Stromal cell of bone marrow (primary cell): ENCODE measurements at regions not wholly inside any gene's neighbourhood (a gene's known extent, or its start where the extent isn't known, plus 50 kb on each side); places are given as distances from the start of the nearest gene placed in this dataset.
"Not testable (repeated sequence)": the region's sequence is repeated elsewhere in the genome, so short reads cannot be mapped to it uniquely, and the experiment has no call there.

ENCODE experiments used
- DNase-seq: peaks from one replicate; pipeline ENCODE4 v3.0.0-alpha.2; 2012; ENCODE audit warnings: low read depth

DNA sequence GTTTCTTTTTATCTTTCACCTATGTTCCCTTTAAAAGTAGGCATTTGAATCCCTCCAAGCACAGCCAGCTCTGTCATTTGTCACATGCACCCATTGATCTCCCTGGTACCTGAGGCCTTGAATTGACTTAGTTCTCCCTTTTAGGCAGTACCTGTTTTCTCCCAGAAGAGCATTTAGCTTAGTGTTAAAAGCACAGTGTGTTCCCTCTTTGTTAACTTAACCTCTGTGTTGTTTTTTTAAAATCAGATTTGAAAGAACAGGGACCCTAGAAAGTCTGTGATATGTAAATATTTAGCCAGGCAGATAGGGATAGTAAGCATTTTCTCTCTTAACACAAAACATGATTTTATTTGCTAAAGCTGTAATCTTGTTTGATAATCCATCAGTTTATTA is 113.8 kb upstream of the SPATA31D4 start:
- DNase-seq = no peak

DNA sequence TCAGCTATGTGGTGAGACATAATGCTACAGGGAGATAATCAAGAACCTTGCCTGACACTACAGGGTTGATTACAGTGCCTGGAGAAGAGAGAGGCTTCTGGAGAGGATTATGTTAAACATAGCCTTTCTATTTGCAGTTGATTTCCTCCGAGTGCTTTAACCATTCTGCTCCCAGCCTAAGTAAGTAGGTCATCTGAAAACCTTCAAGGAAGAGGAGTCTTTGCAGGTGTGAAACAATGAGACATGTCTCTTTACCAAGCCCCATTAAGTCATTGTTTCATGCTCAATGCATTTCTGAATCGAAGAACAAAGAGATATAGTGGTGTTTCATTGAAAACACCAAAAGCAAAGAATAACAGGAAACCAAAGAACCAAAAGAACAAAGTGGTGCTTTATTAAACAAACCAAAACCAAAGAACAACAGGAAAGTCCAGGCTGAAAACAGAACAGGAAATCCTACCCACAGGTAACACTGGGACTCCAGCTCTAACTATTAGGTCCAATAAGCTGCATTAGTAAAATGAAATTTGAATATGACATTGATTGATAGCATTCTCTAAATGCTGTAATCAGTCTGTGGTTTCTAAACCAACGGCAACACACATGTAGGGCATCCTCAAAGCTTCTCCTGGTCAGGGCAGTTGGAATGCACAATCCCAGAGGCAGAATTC is 113.3 kb upstream of the SPATA31D4 start:
- no peak for DNase-seq

DNA sequence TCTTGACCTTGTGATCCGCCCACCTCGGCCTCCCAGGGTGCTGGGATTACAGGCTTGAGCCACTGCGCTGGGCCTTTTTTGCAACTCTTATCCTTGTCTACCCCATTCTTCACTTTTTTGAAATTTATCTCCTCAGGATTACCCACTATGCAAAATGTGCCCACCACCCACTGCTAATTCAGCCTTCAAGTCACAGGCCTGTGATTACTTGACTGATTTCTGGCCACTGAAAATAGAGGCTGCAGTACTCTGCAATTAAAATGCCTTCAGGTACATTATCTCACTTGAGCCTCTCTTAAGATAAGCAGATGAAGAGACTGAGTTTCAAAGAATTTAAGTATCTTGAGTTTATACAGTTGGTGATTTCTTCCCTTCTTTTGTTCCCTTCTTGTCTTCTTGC is 112.4 kb upstream of the SPATA31D4 start:
- DNase-seq = no peak

DNA sequence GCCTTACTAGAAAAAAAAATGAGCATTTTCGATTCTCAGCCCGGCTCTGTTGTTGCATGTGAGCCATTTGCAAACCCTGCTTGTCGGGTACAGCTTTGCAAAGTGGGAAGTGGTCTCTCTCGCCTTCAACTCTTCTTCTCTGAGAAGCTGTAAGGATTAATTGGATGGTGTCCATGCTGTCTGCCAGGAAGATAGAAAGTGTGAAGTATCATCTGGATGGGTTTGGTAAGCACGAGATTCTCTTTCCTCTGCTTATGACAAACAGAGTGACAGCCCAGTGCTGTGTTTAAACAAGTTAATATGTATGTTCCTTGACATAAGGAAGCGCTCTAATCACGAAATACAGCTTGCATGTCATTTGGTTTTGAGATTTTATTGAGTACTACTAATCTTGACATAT is 109.1 kb upstream of the SPATA31D4 start:
- no peak for DNase-seq

DNA sequence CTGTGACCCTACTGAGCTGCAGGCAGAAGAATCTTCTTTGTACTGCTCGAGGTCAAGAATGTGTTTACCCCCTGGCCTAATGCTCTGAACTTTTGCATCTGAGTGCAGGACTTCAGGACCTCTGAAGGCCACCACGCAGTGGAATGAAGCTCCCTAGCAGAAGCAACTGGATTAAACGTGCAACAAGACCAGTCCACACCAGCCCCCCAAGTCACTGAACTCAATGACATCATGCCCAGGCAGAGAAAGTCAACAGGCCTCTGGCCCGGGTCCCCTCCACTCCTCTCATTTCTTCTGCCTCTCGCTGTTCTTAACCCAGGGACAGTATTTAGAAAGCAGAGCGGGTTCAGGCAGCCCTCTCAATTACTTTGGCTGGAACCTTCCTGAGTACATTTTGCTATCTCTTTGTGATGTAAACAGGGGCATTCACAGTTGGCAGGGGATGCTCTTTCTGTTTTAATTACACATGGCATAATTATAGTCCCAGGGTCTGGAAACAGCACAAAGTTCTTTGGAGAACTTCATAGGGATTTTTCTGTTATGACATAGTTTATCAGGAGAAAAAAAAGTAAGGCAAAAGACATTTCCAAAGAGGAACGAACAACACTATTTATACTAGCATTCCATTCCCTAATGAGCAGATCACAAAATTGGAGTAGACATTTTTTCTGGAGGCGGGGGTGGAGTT is 108.2 kb upstream of the SPATA31D4 start:
- DNase-seq = no peak

DNA sequence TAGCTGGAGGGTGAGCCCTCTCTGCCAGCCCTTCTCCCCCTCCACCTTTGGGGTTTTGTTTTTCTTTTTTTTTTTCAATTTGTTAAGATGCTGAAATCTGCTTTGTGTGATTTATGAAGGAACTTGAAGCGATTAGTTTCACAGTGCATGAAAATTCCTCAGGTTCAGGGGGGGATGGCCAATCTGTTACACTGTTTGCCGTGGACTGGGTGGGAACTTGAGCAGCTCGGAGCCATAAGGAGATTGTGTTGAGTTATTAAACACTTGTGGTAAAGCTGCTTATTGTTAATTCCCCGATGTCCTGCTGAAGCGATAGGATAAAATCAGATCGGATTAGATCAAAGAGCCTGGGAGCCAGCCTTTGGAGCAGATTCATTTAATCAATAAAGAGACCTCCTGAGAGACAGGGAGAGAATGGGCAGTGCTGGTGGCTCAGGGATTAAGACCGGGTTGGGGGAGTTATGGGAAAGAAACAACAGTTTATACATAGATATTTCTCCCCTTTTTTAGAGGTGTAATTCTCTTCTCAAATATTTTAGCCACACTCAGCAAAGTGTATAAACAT is 105.8 kb upstream of the SPATA31D4 start:
- no peak for DNase-seq

DNA sequence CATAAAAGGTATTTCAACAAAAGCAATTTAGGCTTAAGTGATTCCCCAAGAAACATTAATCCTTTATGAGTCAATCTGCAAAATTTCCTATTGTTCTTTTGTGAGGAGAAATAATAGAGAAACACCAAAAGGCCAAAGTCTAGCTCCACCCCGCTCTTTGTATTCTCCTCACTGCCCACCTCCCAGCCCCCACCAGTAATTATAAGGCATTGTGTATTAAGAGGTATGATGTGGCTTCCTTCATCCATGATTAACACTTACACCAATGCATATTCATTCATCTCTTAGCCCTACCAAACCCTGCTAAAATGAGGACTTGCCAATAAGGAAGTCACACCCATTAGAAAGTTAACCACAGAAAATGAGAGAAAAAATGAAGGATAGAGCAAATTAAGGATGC is 105.3 kb upstream of the SPATA31D4 start:
- no peak for DNase-seq

DNA sequence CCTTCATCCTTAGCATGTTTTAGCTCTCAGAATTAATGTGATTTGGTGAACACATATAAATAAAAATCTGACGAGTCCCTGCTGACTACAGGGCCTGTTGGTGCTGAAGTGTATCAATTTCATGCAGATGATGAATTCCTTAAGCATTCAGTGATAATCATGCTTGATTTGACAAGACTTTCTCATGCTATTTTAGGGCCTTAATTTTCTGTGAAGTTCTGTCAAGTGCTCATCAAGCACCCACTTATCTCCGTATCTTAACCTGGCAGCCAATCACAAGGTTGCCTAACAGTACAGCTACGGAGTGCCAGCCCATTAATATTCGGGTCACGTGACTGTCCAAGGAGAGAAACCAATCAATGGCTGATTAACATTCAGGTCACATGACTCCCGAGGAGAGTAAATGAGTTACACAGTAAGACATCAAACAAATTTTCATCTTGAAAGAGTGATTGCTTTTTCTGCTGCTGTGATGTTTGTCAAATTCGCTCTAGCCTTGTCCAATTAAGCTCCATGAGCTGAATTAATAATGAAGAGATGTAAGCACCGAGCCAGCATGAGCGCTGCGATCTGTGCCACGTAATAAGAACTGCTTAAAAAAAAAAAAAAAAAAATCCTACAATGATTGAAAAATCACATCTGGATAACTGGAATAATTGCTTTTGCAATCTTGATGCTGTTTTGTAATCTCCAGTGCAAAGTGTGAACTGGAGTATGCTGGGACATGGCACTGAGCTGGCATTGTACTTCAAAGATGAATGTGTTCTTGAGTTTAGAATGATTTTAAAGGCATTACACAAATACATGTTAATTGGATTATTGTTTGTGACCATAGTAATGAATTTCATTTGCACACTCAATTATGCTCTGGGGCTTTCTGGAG is 104.3 kb upstream of the SPATA31D4 start:
- no peak for DNase-seq

DNA sequence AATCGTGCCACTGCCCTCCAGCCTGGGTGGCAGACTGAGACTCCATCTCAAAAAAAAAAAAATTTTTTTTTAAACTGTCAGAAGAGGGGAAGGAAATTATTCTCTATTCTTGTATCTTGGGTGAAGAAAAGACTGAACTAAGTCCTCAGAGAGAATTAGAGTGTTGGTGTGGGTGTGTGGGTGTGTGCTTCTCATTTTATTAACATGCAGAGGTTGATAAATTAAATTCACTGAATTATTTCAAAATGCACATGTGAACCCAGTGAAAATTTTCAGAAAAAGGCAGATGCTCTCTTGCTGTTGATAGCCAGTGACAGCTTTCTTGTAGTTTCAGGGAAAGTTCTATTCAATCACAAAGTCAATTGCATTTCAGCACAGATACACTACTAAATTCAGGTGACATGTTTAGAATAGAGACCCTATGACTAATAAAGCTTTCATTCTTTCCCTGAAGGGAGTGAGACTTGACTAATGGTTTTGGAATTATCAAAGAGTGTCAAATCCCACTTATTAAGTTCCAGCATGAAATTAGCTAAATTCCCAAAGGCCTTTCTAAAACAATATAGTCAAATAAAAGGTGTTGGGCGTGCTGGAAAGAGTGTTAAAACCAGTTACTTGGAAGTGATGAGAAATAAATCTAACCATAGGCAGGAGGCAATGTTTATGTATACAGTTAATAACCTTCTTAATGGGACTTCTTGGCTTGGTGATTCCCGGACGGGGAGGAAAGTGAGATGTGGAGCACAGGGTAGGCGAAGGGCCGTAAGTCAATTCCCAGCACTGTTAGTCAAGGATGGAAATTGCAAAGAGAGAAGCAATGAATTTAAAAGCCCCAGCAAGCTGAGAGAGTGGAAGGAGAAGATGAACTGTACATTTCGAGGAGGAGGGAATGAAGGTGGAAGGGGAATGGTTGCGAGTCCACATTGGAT is 103.2 kb upstream of the SPATA31D4 start:
- no peak for DNase-seq

DNA sequence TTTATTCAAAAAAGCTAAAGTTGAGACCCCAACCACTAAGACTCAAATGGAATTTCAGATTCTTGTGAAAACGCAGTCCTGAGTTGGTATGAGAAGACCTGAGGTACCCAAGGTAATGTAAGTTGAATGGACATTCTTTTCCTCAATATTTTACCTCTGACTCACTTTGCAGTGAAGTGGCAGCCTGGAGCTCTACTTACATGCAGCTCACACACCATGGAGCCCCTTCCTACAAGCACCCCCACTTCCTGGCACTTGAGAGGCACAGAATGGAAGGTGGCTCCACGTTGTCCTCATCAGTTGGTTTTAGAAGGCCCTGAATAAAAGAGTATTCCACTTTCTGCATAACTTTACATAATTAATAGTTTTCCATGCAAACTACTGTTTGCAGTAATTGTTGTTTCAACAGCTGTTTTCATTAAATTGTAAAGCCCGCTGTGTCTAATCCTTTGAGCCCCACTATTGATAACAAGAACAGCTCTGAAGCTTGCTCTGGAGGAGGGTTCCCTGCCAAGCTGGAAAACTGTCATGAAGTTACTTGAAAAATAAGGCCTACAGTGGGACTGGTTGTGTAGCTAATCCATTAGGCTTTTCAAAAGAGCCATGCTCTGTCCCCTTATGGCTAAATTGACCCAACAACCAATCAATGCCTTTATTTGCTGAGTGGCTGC is 102.2 kb upstream of the SPATA31D4 start:
- no peak for DNase-seq

DNA sequence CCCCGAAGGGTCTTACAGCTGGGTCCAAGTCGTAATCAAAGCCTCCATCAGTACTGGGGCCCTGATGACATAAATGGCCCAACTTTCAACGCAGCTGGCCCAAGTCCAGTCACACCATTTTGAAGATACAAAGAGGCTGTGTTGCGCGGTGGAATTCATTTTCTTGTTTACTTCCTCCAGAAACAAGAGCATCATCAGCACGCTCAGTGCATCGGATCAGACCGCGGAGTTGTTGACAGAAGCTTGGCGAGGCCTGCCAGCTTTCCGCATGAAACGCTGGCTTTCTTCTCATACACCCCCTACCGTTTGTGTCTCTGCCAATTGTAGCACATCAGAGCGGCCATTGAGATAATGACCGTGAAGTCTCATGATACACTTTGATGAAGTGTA is 101.7 kb upstream of the SPATA31D4 start:
- no peak for DNase-seq

DNA sequence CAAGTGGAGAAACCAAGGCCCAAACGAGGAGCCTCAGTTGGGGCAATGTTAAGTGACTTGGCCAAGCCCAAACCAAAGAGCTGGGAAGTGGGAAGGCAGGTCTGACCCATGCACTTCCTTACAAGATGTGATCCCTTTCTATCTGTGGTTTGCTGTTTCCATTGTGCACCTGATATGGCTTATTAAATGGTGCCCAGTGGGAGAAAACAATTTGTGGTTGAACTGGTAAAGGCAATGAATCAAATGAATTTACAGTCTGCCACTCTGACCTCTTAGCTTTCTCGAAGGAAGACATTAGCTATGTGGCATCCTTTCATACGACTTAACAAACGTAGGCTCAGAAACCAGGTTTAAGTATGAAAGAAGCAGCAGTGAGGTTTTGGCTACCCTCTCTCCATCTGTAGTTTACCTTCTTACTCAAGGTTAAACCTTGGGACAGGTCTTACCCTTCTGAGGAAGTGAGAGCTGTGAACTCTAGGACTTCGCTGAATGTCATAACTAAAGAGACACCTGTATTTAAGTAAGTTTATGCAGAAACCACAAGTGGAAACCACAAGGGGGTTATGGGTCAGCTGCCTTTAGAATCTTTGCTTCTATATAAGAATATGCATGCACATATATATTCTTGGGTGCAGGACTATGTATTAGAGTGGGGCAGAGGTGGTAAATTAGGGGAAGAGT is 100.5 kb upstream of the SPATA31D4 start:
- no peak for DNase-seq

DNA sequence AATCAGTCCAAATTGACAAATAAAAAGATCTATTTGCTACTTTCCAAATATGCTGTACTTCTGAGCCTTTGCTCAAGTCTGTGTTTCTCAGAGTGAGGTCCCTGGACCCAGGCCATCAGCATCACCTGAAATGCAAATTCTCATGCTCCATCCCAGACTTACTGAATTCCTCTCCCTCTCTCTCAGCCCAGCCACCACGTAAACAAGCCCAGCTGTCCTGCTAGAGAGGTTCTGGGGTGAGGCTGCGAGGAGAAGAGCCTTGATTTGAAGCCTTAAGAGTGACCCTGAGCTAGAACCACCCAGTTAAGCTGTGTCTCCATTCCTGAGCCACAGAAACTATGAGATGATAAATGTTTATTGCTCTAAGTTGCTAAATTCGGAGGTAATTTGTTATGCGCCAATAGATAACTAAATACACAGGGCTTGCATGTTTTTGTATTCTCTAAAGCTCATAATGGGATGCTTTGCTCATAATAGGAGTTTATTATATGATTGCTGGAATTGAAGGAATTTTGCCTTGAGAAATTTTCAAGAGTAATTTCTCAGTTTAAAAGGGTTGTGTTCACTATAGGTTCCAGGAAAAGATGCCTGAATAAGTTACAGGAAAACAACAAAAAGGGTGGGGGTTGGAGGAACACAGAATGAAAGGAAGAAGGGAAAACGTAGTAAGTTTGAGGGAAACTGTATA is 98.9 kb upstream of the SPATA31D4 start:
- no peak for DNase-seq

DNA sequence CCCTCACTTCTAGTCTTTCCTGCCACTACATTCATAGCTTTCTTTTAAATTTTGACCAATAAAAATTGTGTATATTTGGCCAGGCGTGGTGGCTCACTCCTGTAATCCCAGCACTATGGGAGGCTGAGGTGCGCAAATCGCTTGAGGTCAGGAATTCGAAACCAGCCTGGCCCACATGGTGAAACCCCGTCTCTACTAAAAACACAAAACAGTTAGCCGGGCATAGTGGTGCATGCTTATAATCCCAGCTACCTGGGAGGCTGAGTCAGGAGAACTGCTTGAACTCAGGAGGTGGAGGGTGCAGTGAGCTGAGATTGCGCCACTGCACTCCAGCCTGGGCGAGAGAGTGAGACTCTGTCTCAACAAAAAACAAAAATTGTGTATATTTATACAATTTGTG is 97.8 kb upstream of the SPATA31D4 start:
- not testable (repeated sequence) for DNase-seq

DNA sequence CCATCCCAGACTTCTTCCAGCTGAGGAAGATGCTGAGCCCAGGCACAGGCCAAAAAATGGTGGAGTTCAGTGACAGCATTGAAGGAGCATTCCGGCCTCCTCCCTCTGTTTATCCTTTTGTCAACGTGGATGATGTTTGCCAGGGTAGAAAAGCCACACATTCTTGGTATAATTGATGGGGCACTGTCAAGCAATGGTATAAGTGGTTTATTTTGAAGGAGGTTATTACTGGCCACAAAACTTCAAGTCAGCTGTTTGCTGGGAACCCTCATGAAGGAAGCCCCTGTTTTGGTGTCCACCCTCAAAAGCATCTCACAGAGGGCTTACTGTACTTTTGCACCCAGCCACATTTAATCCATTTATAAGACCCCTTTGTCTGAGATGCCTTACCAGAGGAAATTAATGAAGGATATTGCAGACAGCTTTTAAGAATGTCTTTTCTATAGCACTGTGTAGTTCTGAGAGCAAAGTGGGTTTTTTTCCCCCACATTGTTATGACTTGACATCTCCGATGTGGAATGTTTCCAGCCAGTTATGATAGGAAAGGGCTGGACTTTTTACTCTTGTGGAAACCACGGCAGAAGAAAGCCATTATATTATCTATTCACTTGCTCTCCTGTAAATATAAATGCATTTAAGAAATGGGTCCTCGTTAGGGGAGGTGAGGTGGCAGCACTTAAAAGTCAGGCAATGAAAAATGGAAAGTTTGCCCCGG is 95.5 kb upstream of the SPATA31D4 start:
- no peak for DNase-seq

DNA sequence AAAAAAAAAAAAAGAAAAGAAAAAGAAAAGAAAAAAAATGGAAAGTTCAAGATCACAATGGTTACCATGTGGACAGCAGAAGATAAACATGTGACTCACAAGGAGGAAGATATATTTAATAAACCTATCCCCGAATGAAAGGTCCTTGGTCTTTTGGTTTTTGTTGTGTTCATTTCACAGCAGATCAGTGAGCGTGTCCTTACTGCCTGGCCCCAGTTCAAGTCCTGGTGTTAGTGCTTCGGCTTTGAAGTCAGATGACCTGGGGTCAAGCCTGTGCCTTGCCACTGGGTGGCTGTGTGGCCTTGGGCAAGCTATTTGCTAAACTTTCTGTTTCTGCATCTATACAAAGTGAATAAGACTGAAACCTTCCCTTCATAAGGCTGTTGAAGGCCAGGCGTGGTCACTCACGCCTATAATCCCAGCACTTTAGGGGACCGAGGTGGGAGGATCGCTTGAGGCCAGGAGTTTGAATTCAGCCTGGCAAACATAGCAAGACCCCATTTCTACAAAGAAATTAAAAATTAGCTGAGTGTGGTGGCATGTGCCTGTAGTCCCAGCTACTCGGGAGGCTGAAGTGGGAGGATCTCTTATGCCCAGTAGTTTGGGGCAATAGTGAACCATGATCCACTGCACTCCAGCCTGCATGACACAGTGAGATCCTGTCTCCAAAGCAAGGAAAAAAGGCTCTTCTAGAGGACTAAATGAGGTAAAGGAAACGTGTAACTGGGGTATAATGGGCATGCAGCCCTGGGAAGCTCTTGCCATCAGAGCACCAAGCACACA is 94.5 kb upstream of the SPATA31D4 start:
- no peak for DNase-seq

DNA sequence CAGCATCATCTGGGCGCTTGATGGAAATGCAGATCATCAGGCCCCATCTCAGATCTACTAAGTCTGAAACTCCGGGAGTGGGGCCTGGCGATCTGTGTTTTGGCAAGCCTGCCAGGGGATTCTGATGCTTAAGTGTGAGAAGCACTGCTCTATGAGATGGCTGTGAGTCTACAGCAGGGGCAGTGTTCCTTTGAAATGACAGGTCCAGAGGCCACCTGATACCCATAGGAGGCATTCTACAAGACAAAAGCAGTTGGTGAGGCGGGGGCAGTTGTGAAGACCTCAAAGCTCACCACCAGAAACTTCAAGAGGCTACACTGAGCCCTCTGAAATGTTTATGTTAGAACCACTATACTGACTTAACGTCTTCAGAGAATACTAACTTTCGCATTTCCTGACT is 86.9 kb upstream of the SPATA31D4 start:
- no peak for DNase-seq

DNA sequence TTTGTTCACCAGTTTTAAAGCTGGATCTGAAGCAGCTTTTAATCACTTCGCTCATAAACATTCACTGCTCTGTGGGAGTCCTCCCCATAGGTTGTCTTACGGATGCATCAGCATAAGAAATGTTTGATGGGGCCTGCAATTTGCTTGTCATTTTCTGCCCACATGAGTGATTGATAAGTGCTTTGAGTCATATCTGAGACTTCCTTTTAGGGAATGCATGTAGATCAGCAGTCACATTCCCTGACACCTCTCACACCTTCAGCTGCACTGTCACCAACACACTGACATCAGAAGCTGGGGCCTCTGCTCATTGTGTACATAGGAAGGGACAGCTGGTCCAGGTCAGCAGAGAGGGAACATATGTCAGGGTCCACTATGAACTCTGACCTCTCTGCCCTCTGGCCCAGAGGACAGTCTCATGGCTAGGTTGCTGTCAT is 84.1 kb upstream of the SPATA31D4 start:
- DNase-seq = no peak
